HG02884 (cell line): ENCODE measurements at regions not wholly inside any gene's neighbourhood (a gene's known extent, or its start where the extent isn't known, plus 50 kb on each side); places are given as distances from the start of the nearest gene placed in this dataset.

ENCODE experiments used
- ATAC-seq: cut with Tn5 transposase; IDR thresholded peaks from one replicate; pipeline ENCODE4 v1.9.1; 2021; ENCODE audit warnings: mild to moderate bottlenecking, moderate library complexity; ENCODE audit not compliant: unreplicated experiment

- no peak for ATAC-seq
These were observed 1630.3 kb downstream of the RPA4 start for GRCh38 chrX:98514032-98514431.

GRCh38 chrX:98516120-98516519, 1632.4 kb downstream of the RPA4 start:
- ATAC-seq: no peak

- ATAC-seq: no peak
These were observed 1639.3 kb downstream of the RPA4 start for GRCh38 chrX:98523026-98523425.

- no peak for ATAC-seq
These were observed 1639.8 kb downstream of the RPA4 start for GRCh38 chrX:98523521-98523920.

- no peak for ATAC-seq
These were observed 1664.8 kb downstream of the RPA4 start for GRCh38 chrX:98548519-98548918.

- no peak for ATAC-seq
These were observed 1685.1 kb downstream of the RPA4 start for GRCh38 chrX:98568795-98569194.

GRCh38 chrX:98605941-98606340, 1722.2 kb downstream of the RPA4 start:
- ATAC-seq: no peak

- no peak for ATAC-seq
These were observed 1724.0 kb downstream of the RPA4 start for GRCh38 chrX:98607739-98608138.

- no peak for ATAC-seq
These were observed 1743.9 kb downstream of the RPA4 start for GRCh38 chrX:98627645-98628044.

- no peak for ATAC-seq
These were observed 1753.7 kb downstream of the RPA4 start for GRCh38 chrX:98637451-98637850.

- no peak for ATAC-seq
These were observed 1762.6 kb downstream of the RPA4 start for GRCh38 chrX:98646351-98646750.

GRCh38 chrX:98654565-98654964, 1755.5 kb downstream of the PCDH19 start:
- no peak for ATAC-seq
